Esophagus (tissue), 2 donors: ENCODE measurements at regions not wholly inside any gene's neighbourhood (a gene's known extent, or its start where the extent isn't known, plus 50 kb on each side); places are given as distances from the start of the nearest gene placed in this dataset.

Experiments used
- H3K27ac ChIP-seq, 2 donors: one replicate each; pipeline ENCODE4 v1.5.1; 2013; ENCODE audit warnings: low read depth in 2 of 2, mild to moderate bottlenecking in 2 of 2, inconsistent platforms in 1 of 2, low read length in 1 of 2, moderate library complexity in 1 of 2
- H3K27me3 ChIP-seq, 2 donors: one replicate each; pipeline ENCODE4 v1.6.1; 2013; ENCODE audit warnings: low read length in 2 of 2, control low read depth in 1 of 2, mild to moderate bottlenecking in 1 of 2; ENCODE audit not compliant: insufficient read depth in 2 of 2, control insufficient read depth in 1 of 2
- H3K36me3 ChIP-seq, 2 donors: one replicate each; pipeline ENCODE4 v1.6.1; 2013; ENCODE audit warnings: low read length in 1 of 2; ENCODE audit not compliant: control insufficient read depth in 2 of 2, insufficient read depth in 2 of 2
- H3K4me1 ChIP-seq, 2 donors: one replicate each; pipeline ENCODE4 v1.6.1; 2013; ENCODE audit warnings: low read length in 1 of 2; ENCODE audit not compliant: control insufficient read depth in 2 of 2, insufficient read depth in 2 of 2
- H3K4me3 ChIP-seq, 2 donors: one replicate each; pipeline ENCODE4 v1.5.1; 2013; ENCODE audit warnings: low read length in 2 of 2, mild to moderate bottlenecking in 2 of 2, low read depth in 1 of 2, moderate library complexity in 1 of 2
- H3K9me3 ChIP-seq, 2 donors: one replicate each; pipeline ENCODE4 v1.6.1; 2013; ENCODE audit warnings: mild to moderate bottlenecking in 2 of 2, low read depth in 1 of 2, low read length in 1 of 2, moderate library complexity in 1 of 2; ENCODE audit not compliant: control insufficient read depth in 2 of 2, insufficient read depth in 1 of 2
- WGBS, 2 donors: extraction: QIAGEN DNeasy Blood & Tissue Kit; methylation state at CpG; one replicate each; pipeline ENCODE4 v1.1.7; 2013; 5-methylcytosine and 5-hydroxymethylcytosine counted together
- donor health status: healthy with polysubstance abuse.
- donor health status: Bipolar disorder and iron deficiency.

- WGBS, 2 donors, result 64 to 72% methylated on average over 3 of the region's 3 CpGs
- H3K4me1 ChIP-seq, result peaks cover 0 to 5% of the 10 kb centered on the region in 2 donors
- H3K27ac ChIP-seq, result no peak overlapping the region
Observed at GRCh38 chr22:42198226-42198625, 67.6 kb upstream of the CYP2D6 start.

GRCh38 chr22:42196454-42196853, 65.8 kb upstream of the CYP2D6 start:
- Histone ChIP-seq H3K4me3 (no peak overlapping the region), H3K9me3 (no peaks in the 10 kb centered on the region), H3K27ac (no peak overlapping the region), H3K4me1 (peaks cover 0 to 5% of the 10 kb centered on the region in 2 donors), H3K27me3 (no peaks in the 10 kb centered on the region), H3K36me3 (no peaks in the 10 kb centered on the region)
- whole genome bisulfite sequencing, 2 donors, result 91 to 93% methylated on average over 2 of the region's 2 CpGs

More at GRCh38 chr22:42198226-42198625, 67.6 kb upstream of the CYP2D6 start:
- Histone ChIP-seq H3K36me3 (peaks cover 0 to 2% of the 10 kb centered on the region in 2 donors), H3K9me3 (no peaks in the 10 kb centered on the region), H3K27me3 (no peaks in the 10 kb centered on the region), H3K4me3 (no peak overlapping the region)

- Histone ChIP-seq H3K27ac (peak overlapping the region; percentile 56 to 89), H3K9me3 (no peaks in the 10 kb centered on the region), H3K4me3 (no peak overlapping the region), H3K27me3 (no peaks in the 10 kb centered on the region), H3K36me3 (no peaks in the 10 kb centered on the region), H3K4me1 (peaks cover 0 to 5% of the 10 kb centered on the region in 2 donors)
Observed at GRCh38 chr22:42194953-42195352, 64.3 kb upstream of the CYP2D6 start.

- Histone ChIP-seq H3K27me3 (no peaks in the 10 kb centered on the region), H3K9me3 (no peaks in the 10 kb centered on the region), H3K4me1 (peaks cover 0 to 5% of the 10 kb centered on the region in 2 donors), H3K27ac (peak overlapping the region; percentile 56 to 89), H3K4me3 (no peak overlapping the region), H3K36me3 (no peaks in the 10 kb centered on the region)
- 90 to 93% methylated on average over 10 of the region's 10 CpGs for WGBS, 2 donors
Observed at GRCh38 chr22:42194104-42194851, 63.7 kb upstream of the CYP2D6 start.

GRCh38 chr22:42192547-42192946, 61.9 kb upstream of the CYP2D6 start:
- Histone ChIP-seq H3K4me1 (peaks cover 0 to 9% of the 10 kb centered on the region in 2 donors), H3K9me3 (no peaks in the 10 kb centered on the region), H3K27ac (no peak overlapping the region), H3K4me3 (no peak overlapping the region), H3K36me3 (peaks cover 0 to 5% of the 10 kb centered on the region in 2 donors), H3K27me3 (no peaks in the 10 kb centered on the region)
- WGBS, 2 donors, result 54 to 61% methylated on average over 3 of the region's 3 CpGs

- H3K27ac ChIP-seq, result peak overlapping the region in 1 of 2 donors; percentile 1
- no peaks in the 10 kb centered on the region for H3K9me3 ChIP-seq
- peaks cover 0 to 5% of the 10 kb centered on the region in 2 donors for H3K36me3 ChIP-seq
- H3K4me3 ChIP-seq, result no peak overlapping the region
- WGBS, 2 donors, result 96% methylated on average over 1 of the region's 1 CpG
- H3K27me3 ChIP-seq, result no peaks in the 10 kb centered on the region
- peaks cover 0 to 7% of the 10 kb centered on the region in 2 donors for H3K4me1 ChIP-seq
Observed at GRCh38 chr22:42190274-42190673, 59.7 kb upstream of the CYP2D6 start.

- 91 to 92% methylated on average over 4 of the region's 4 CpGs for WGBS, 2 donors
- peak overlapping the region in 1 of 2 donors; percentile 1 for H3K27ac ChIP-seq
- H3K27me3 ChIP-seq, result no peaks in the 10 kb centered on the region
- no peaks in the 10 kb centered on the region for H3K9me3 ChIP-seq
- no peak overlapping the region for H3K4me3 ChIP-seq
- peaks cover 0 to 5% of the 10 kb centered on the region in 2 donors for H3K36me3 ChIP-seq
- H3K4me1 ChIP-seq, result peaks cover 0 to 7% of the 10 kb centered on the region in 2 donors
Observed at GRCh38 chr22:42189761-42190160, 59.2 kb upstream of the CYP2D6 start.

GRCh38 chr22:42188808-42189447, 58.3 kb upstream of the CYP2D6 start:
- Histone ChIP-seq H3K4me3 (no peak overlapping the region), H3K36me3 (peaks cover 0 to 5% of the 10 kb centered on the region in 2 donors), H3K27ac (peak overlapping the region; percentile 38 to 48), H3K9me3 (no peaks in the 10 kb centered on the region), H3K27me3 (no peaks in the 10 kb centered on the region), H3K4me1 (peaks cover 0 to 4% of the 10 kb centered on the region in 2 donors)
- 73 to 82% methylated on average over 4 of the region's 4 CpGs for WGBS, 2 donors

GRCh38 chr22:42187646-42188045, 57.0 kb upstream of the CYP2D6 start:
- Histone ChIP-seq H3K4me3 (no peak overlapping the region), H3K27me3 (no peaks in the 10 kb centered on the region), H3K9me3 (no peaks in the 10 kb centered on the region), H3K4me1 (peaks cover 0 to 4% of the 10 kb centered on the region in 2 donors), H3K27ac (no peak overlapping the region), H3K36me3 (peaks cover 0 to 5% of the 10 kb centered on the region in 2 donors)
- 92 to 93% methylated on average over 3 of the region's 3 CpGs for WGBS, 2 donors
